Small intestine (tissue), 7 donors: ENCODE measurements at regions not wholly inside any gene's neighbourhood (a gene's known extent, or its start where the extent isn't known, plus 50 kb on each side); places are given as distances from the start of the nearest gene placed in this dataset.

ENCODE experiments used
- DNase-seq, 2 donors: peaks; one replicate each; pipeline versions ENCODE4 v3.0.0 to v3.0.0-alpha.2; 2013
- FAIRE-seq: peaks from 2 replicates; lab custom pipeline; 2012; peaks lifted over from hg19 to GRCh38; lab: Jason Lieb, UNC
- H3K27ac ChIP-seq, 3 donors: one replicate each; pipeline ENCODE4 v1.5.1; 2013; ENCODE audit warnings: low read length in 2 of 3, mild to moderate bottlenecking in 2 of 3, control low read depth in 1 of 3, inconsistent platforms in 1 of 3, low read depth in 1 of 3, moderate library complexity in 1 of 3
- H3K27me3 ChIP-seq, 3 donors: one replicate each; pipeline ENCODE4 v1.6.1; 2013; ENCODE audit warnings: low read length in 3 of 3, inconsistent platforms in 1 of 3; ENCODE audit not compliant: control insufficient read depth in 3 of 3, insufficient read depth in 3 of 3
- H3K36me3 ChIP-seq, 3 donors: one replicate each; pipeline ENCODE4 v1.6.1; 2013; ENCODE audit warnings: low read length in 3 of 3, inconsistent platforms in 1 of 3, low read depth in 1 of 3, mild to moderate bottlenecking in 1 of 3, moderate library complexity in 1 of 3; ENCODE audit not compliant: control insufficient read depth in 3 of 3, insufficient read depth in 2 of 3
- H3K4me1 ChIP-seq, 3 donors: one replicate each; pipeline ENCODE4 v1.6.1; 2013; ENCODE audit warnings: low read length in 2 of 3, inconsistent platforms in 1 of 3, low read depth in 1 of 3, mild to moderate bottlenecking in 1 of 3, moderate library complexity in 1 of 3; ENCODE audit not compliant: control insufficient read depth in 3 of 3, insufficient read depth in 2 of 3
- H3K4me3 ChIP-seq, 3 donors: one replicate each; pipeline ENCODE4 v1.5.1; 2013; ENCODE audit warnings: low read length in 3 of 3, control low read depth in 1 of 3, inconsistent platforms in 1 of 3, low read depth in 1 of 3, mild to moderate bottlenecking in 1 of 3, moderate library complexity in 1 of 3
- H3K9me3 ChIP-seq, 2 donors: one replicate each; pipeline ENCODE4 v1.6.1; 2013; ENCODE audit warnings: low read depth in 1 of 2, low read length in 1 of 2; ENCODE audit not compliant: control insufficient read depth in 2 of 2, insufficient read depth in 1 of 2
- WGBS, 3 donors: extraction: QIAGEN DNeasy Blood & Tissue Kit; methylation state at CpG; one replicate each; pipeline ENCODE4 v1.1.7; 2013; 5-methylcytosine and 5-hydroxymethylcytosine counted together
- donor health status: healthy with polysubstance abuse.
- donor health status: control.
- donor health status: control.
- donor health status: Bipolar disorder and iron deficiency.
- donor health status: healthy.

DNA sequence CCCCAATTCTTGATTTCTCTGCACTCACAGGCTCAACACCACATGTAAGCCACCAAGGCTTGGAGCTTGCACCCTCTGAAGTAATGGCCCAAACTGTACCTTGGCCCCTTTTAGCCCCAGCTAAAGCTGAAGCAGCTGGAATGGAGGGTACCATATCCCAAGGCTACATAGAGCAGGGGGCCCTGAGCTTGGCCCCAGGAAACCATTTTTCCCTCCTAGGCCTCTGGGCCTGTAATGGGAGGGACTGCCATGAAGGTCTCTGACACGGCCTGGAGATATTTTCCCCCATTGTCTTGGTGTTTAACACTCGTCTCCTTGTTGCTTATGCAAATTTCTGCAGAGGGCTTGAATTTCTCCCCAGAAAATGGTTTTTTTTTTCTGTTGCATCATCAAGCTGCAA is 69.7 kb downstream of the SKA1 start:
- no peaks in the 10 kb centered on the region for H3K36me3 ChIP-seq
- no peaks in the 10 kb centered on the region for H3K27me3 ChIP-seq
- FAIRE-seq, result no peak
- WGBS, 3 donors, result 73 to 89% (median 80%) methylated on average over 2 of the region's 2 CpGs
- no peak overlapping the region for H3K27ac ChIP-seq
- no peak for DNase-seq
- peaks cover 0 to 10% (median 0%) of the 10 kb centered on the region in 3 donors for H3K4me1 ChIP-seq
- H3K4me3 ChIP-seq, result no peak overlapping the region
- H3K9me3 ChIP-seq, result peaks cover 0 to 14% of the 10 kb centered on the region in 2 donors

DNA sequence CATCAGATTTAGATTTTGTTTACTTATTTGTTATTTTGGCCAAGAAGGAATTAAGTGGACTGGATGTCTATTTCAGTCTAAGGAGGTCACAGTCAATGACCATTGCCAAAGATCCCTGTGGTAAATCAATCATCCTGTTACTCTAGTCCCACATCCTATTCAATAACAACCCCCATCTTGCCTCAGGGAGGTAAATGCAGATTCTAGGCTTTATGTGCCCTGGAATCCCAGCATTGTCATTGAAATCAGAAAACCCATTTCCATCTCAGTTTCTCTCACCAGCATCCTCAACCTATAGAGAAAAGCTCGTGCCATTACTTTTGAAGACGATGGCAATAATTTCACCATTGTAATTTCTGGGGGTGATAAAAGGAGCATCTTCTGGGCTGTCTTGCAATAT is 71.8 kb downstream of the SKA1 start:
- no peak for DNase-seq
- WGBS, 3 donors, result 79 to 85% (median 83%) methylated on average over 2 of the region's 2 CpGs
- Histone ChIP-seq H3K36me3 (no peaks in the 10 kb centered on the region), H3K27me3 (no peaks in the 10 kb centered on the region), H3K9me3 (peaks cover 0 to 14% of the 10 kb centered on the region in 2 donors), H3K4me1 (peaks cover 0 to 10% (median 0%) of the 10 kb centered on the region in 3 donors), H3K4me3 (no peak overlapping the region), H3K27ac (no peak overlapping the region)
- no peak for FAIRE-seq

DNA sequence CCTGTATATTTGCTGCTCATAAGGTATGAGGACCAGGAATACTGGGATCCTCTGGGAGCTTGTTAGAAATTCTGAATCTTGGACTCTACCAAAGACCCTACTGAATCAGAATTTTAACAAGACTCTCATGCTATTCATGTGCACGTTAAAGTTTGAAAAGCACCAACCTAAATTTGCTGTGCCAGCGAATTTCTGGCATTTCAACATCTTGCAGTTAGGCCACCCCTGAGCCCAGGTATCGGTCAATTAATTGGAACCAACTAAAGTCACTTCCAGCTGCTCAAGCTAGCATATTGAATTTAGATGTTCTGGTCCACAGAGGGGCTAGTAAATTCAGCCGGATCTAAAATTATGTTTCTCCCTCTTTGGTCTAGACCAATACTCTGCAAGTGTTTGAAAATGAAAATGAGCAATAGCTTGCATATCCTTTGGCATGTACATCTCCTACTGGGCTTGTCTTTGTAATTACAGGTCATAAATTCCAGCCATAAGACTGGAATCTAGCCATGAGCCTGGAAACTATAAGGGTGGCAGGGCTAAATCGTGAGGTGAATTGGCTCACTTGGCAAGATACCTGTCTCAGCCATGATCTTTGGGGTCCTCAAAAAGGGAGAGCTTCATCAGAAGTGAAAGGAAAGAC is 72.4 kb downstream of the SKA1 start:
- Histone ChIP-seq H3K27me3 (no peaks in the 10 kb centered on the region), H3K27ac (no peak overlapping the region), H3K9me3 (peaks cover 0 to 14% of the 10 kb centered on the region in 2 donors), H3K4me3 (no peak overlapping the region), H3K36me3 (no peaks in the 10 kb centered on the region), H3K4me1 (peaks cover 0 to 10% (median 0%) of the 10 kb centered on the region in 3 donors)
- WGBS, 3 donors, result 65 to 80% (median 76%) methylated on average over 5 of the region's 5 CpGs
- FAIRE-seq, result no peak
- DNase-seq, result peak; percentile 10 to 27

DNA sequence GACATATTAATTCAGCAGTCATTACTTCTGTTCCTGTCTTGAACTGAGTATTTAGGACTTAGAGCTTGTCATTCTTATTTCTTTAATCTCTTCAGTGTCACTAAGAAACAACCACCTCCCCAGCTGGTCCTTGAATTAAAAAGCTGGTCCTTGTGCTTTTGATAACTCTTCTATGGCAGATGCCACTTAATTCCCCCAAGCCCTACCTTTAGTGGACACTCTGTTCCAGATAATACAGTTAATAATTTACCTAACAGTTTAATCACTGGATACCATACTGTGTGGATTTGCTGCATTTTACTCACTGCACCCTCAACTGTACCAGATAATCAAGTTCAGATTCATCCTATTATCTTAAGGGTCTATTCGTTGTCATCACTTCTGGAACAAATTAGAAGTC is 73.1 kb downstream of the SKA1 start:
- FAIRE-seq (no peak), DNase-seq (no peak)
- H3K4me1 ChIP-seq, result peaks cover 0 to 10% (median 0%) of the 10 kb centered on the region in 3 donors

DNA sequence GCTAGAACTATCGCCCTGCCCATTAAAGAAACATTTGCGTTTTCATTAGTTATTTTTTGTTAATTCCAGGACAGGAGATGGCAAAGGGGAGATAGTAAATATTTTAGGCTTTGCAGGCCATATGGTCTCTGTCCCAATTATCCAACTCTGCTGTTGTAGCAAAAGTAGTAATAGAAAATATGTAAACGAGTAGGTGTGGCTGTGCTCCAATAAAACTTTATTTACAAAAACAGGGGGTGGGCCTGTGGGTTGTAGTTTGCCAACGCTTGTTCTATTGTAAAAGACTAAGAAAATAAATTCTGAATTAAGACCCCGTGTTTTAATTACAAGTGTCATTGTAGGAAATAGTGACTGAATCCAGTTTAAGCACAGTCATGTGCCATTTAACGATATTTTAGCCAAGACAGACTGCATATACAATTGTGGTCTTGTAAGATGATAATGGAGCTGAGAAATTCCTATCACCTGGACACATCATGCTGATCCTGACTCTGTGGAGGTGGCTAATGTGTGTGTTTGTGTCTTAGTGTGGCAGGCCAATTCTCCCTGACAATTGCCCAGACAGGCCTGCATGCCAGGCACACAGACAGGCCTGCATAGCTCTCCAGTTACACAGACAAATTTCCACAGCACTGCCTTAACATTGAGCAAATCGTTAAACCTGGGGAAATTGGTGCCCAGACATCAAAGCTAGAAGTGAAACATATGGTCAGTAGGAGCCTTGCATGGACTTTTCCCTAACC is 76.4 kb downstream of the SKA1 start:
- no peak for DNase-seq
- Histone ChIP-seq H3K36me3 (no peaks in the 10 kb centered on the region), H3K9me3 (no peaks in the 10 kb centered on the region), H3K4me1 (peaks cover 0 to 10% (median 0%) of the 10 kb centered on the region in 3 donors), H3K27me3 (no peaks in the 10 kb centered on the region), H3K27ac (no peak overlapping the region), H3K4me3 (no peak overlapping the region)
- no peak for FAIRE-seq
- WGBS, 3 donors, result 74 to 83% (median 74%) methylated on average over 7 of the region's 7 CpGs

More for the DNA sequence above, 73.1 kb downstream of the SKA1 start:
- Histone ChIP-seq H3K4me3 (no peak overlapping the region), H3K9me3 (peaks cover 0 to 14% of the 10 kb centered on the region in 2 donors), H3K27ac (no peak overlapping the region), H3K27me3 (no peaks in the 10 kb centered on the region), H3K36me3 (no peaks in the 10 kb centered on the region)
- WGBS, 3 donors, result 12 to 31% (median 19%) methylated on average over 1 of the region's 1 CpG

DNA sequence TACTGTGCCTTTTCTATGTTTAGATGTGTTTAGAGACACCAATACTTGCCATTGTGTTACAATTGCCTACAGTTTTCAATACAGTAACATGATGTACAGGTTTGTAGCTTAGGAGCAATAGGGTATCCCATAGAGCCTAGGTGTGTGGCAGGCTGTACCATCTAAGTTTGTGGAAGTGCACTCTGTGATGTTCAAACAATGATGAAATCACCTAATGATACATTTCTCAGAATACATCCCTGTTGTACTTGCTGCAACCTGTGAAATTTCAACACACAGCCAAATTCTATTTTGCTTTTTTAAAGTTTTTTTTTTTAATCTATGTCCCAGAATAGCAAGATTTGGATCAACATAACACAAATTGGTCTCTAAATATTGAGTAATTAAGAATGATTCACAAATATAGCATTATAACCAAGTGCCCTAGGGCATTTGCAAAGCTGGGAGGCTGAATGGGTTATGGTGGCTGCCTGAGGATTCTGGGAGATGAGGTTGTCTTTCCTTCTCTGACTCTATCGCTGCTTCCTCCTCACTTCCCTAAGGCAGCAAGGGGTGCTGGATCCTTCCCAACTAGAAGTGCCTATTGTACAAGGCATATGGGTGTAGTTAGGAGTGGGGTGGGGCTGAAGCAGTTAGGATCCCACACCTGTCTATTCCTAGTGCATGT is 78.3 kb downstream of the SKA1 start:
- no peak overlapping the region for H3K4me3 ChIP-seq
- WGBS, 3 donors, result 60 to 81% (median 79%) methylated on average over 1 of the region's 1 CpG
- no peaks in the 10 kb centered on the region for H3K27me3 ChIP-seq
- FAIRE-seq (no peak), DNase-seq (no peak)
- no peaks in the 10 kb centered on the region for H3K36me3 ChIP-seq
- peaks cover 0 to 6% (median 0%) of the 10 kb centered on the region in 3 donors for H3K4me1 ChIP-seq
- no peaks in the 10 kb centered on the region for H3K9me3 ChIP-seq
- no peak overlapping the region for H3K27ac ChIP-seq

DNA sequence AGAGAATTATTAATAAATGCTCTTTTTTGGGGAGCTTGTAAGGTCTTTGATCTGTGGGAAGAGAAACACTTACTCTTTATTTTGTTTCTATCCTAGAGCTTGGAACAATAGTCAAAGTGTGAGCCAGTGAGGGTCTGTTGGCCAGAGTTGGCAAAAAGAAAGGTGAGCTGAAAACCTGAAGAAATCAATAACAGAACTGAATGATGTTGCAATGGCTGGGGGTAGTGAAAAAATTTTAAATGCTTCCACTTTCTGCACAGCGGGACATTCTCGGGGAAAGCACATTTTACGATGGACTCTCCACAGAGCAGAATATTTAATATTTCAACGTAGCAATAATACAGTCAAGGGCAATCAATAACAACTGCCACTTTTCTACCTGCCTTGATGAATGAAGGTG is 78.9 kb downstream of the SKA1 start:
- no peak for DNase-seq
- Histone ChIP-seq H3K27ac (no peak overlapping the region), H3K36me3 (no peaks in the 10 kb centered on the region), H3K4me3 (no peak overlapping the region), H3K27me3 (no peaks in the 10 kb centered on the region), H3K9me3 (no peaks in the 10 kb centered on the region), H3K4me1 (peaks cover 0 to under 1% (median 0%) of the 10 kb centered on the region in 3 donors)
- no peak for FAIRE-seq
- WGBS, 3 donors, result 81 to 91% (median 87%) methylated on average over 4 of the region's 4 CpGs

DNA sequence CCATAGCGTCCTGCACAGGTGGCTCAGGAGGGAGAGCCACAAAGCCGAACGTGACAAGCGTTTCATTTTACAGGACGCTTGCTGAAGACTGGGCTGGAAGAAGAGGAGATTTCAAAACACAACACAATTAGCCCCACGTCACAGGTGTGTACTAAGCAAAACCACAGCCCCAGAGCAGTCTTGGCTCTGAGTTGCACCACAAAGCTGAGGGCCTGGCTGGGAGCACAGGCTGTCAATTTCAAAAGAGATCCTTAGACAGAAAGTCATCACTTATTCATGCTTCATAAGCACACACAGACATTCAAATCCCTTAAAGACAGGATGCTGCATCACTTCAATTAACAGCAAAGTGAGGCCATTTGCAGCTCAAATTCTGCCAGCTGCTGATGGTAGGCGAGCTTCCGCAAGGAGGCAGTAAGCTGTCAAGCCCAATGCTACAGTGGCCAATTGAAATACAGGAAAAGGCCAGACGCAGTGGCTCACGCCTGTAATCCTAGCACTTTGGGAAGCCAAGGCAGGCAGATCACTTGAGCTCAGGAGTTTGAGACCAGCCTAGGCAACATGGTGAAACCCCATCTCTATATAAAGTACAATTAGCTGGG is 79.6 kb downstream of the SKA1 start:
- H3K9me3 ChIP-seq, result no peaks in the 10 kb centered on the region
- no peak overlapping the region for H3K27ac ChIP-seq
- H3K27me3 ChIP-seq, result no peaks in the 10 kb centered on the region
- H3K36me3 ChIP-seq, result no peaks in the 10 kb centered on the region
- no peak overlapping the region for H3K4me3 ChIP-seq
- DNase-seq (no peak), FAIRE-seq (no peak)
- WGBS, 3 donors, result 80 to 87% (median 84%) methylated on average over 10 of the region's 10 CpGs
- no peaks in the 10 kb centered on the region for H3K4me1 ChIP-seq
